CD1c-positive myeloid dendritic cell (primary cell): ENCODE measurements at regions not wholly inside any gene's neighbourhood (a gene's known extent, or its start where the extent isn't known, plus 50 kb on each side); places are given as distances from the start of the nearest gene placed in this dataset.

Experiments used
- DNase-seq: peaks from one replicate; pipeline ENCODE4 v3.0.0-alpha.2; 2016; ENCODE audit errors: extremely low spot score

DNA sequence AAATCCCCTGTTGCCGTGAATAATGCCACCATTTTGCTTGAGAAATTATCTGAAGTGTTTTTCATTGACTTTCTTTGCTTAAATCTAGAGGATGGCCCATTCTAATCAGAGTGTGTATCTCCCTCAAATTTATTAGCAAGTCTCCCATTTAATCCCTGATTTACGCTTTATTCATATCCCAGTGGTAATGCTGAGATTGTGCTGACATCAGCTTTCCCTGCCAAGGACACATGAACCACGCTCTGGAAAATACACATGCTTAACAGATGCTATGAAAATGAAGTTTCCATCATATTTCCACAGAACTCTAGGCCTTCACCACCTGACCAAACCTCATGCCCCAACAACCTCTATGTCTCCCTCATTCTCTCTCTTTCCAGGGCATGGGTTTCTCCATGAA lies 545.4 kb downstream of the TUSC7 start:
- DNase-seq = no peak

DNA sequence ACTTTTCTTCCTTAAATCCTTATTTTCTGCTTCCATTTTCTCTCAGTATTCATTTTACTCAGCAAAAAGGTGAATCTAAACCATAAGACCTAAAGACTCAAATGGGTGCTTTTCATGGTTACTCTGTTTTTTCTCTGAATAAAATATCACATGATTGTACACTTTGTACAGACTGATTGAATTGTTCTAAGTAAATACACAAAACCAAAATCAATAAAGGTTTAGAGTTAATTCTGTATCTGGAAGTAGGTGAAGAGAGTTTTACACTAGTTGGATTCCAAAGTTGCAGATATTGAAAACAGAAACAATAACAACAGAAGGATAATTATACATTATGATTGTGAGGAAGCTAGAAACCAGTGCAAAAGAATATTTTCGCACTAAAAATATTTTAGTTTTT lies 546.2 kb downstream of the TUSC7 start:
- DNase-seq = no peak

- DNase-seq = no peak
Measured at GRCh38 chr3:117261983-117262421, 552.4 kb downstream of the TUSC7 start.

DNA sequence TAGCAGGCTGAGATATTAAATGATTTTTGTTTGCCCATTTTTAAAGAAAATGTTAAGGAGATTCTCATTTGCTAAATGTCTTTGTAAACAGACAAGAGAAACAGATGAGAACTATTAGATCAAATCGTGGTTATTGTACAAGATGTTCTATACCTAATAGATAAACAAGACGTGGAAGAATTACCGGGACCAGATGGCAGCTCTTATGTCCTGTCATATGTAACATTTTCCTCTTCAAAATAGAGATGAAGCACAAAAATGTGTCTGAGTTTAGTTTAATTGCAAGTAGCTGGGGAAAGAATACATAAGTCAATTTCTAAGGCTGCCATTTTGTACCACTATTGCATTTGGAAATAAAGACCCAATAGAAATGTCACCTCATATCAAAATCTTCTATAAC lies 553.7 kb downstream of the TUSC7 start:
- no peak for DNase-seq

DNA sequence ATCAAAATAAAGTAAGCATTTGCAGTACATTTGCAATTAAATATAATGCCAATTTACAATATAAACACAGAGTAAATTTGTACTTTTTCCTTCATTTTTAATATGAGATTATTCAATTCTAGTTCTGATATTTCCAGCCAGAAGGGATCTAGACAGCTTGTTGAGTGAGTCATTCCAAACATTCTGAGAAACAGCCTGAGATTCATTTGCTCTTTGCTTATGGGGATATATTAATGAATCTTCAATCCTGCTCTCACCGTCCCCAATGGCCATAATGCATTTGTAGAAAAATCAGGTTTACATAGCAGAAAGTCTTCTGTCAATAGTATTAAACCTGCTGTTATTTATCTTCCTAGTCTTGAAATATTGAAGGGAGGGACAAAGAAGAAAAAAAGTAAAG lies 554.2 kb downstream of the TUSC7 start:
- no peak for DNase-seq

GRCh38 chr3:117264204-117264994 lies 554.8 kb downstream of the TUSC7 start:
- no peak for DNase-seq

DNA sequence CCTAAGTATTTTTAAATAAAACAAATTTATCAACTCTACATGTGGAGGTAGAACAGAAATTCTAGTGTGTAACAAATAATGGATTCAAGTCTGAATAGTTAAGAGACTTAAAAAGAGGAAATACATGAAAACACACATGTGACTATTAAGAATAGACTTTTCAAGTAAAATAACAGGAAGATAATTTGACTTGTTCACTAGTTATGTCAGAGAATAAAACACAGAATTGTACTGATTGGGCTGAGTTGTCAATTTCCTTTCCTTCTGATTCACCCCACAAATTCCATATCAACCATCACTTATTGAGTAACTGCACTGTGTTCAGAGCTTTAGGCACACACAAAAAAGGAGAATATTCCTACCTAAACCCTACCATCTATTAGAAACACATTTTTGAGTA lies 557.2 kb downstream of the TUSC7 start:
- DNase-seq = no peak

- no peak for DNase-seq
Measured at GRCh38 chr3:117268318-117268717, 558.7 kb downstream of the TUSC7 start.

DNA sequence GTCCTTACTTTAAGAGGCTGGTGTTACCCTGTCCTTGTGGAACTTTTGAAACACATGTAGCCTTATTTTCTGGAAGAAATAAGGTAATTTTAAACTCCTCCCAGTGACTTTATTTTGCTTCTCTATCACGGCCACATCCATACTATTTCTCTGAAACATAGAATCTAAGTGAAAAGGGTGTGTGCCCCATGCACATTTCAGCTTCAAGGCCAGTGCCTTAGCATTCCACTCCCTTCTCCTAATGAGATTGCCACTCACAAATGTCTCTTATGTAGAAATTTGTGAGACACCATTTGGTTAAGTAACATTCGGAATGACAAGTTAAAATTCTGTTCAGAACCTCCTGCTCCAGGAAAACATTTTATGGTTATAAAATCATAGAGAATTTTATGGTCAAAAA lies 562.7 kb downstream of the TUSC7 start:
- no peak for DNase-seq

- DNase-seq = no peak
Measured at GRCh38 chr3:117272876-117273523, 563.4 kb downstream of the TUSC7 start.

DNA sequence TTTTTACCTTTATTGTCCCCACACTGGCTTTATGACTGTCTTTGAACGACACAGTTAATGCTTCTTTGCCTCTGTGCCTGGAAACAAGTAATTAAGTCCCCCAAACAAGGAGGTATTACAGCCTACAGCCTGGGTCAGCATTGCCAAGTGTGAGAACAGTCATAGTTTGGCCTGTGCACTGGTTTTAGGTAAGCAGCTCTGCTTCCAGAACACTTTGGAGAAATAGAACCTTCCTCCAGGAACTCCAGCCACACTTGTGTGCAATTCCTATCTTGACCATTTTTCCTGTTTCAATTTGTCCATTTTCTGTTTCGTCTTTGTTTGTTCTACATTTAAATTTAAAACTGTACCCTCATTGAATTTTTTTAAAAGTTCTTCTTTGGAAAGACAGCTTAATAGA lies 568.2 kb downstream of the TUSC7 start:
- DNase-seq = no peak

- DNase-seq = no peak
Measured at GRCh38 chr3:117278424-117279190, 569.0 kb downstream of the TUSC7 start.

DNA sequence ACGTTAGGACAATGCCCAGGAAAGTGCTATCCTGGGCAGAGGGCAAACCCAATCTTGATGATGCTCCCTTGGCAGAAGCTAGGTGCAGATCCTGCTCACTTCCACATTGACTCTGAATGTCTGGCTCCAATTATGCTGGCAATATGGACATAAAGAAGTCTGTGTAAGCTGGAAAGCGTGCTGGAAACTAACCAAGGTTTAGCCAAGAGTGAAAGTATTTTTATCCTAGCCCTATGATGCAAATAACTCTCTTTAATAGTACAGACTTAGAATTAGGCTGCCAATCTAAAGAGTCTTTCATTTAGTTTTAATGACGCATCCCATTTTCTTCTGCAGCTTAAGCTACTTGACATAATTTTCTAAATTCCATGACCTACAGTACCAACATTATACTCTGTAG lies 571.8 kb downstream of the TUSC7 start:
- DNase-seq = no peak

GRCh38 chr3:117282566-117282965 lies 573.0 kb downstream of the TUSC7 start:
- DNase-seq = no peak

DNA sequence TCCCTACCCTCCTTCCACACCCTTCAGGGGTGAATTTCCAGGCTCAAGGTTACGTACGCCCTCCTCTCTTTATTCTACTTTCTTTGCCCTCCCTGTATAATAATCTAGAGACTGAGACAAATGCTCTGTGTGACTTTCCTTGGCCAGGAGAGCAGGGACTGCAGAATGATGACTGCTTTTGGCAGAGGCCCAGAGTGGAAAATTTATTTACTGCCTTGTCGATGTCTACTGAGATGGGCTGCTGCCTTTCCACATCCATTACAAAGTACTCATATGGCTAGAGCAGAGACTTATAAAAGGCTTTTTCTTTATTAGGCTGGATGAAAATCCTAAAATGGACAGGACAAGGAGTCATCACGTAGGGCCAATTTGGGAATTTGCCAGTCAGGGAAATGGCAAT lies 576.2 kb downstream of the TUSC7 start:
- no peak for DNase-seq

DNA sequence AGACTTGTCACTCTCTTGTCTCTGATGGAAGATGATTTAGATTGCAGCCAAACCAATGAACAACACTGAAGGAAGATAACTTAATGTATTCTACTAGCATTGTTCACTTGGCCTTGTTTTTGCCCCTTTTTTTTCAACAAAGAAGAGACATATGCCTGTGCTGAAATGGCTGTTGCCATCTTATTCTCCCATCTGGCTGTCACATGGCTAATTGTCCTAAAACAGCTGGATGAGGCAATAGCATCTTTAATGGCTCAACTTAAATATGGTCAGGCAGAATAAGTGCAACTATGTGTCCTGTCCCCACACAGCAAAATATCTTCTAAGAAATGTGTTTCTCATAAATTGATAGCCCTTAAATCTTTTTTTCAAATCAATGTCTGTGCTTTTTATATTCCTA lies 576.9 kb downstream of the TUSC7 start:
- no peak for DNase-seq

- no peak for DNase-seq
Measured at GRCh38 chr3:117287602-117288001, 578.0 kb downstream of the TUSC7 start.

GRCh38 chr3:117291476-117291875 lies 581.9 kb downstream of the TUSC7 start:
- no peak for DNase-seq

DNA sequence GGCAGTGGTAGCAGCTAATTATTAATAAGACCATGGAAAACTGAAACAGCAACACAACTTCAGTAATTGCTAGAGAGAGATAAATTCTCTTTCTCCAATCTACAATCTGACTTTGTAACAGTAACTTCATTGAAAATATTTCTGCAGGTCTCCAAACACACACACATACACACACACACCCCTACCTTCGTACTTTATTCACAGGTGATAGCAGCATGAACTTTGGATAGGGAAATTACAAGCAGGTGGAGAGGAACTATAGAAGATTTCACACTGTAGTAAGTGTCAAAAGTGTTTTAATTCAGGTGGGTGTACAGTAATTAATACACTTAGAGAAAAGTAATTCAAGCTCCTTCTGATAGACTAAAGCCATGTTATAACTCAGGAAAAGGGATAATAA lies 587.5 kb downstream of the TUSC7 start:
- DNase-seq = no peak

DNA sequence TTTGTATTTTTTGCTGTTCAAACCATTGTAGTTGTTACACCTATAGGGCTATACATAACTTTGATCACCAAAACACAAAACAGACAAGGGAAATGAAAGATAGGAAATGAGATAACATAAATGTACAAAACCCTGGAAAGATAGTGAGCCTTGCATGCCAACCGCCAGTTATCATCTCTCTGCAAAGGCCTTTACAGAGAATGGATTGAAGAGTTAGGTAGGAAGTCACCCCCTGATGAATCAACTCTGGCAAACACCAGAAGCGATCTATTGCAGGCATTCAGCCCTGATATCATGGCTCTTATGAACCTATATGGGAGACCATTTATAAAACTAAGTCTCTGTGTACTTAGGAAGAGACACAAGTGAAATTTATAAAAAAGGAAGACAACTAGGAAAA lies 588.0 kb downstream of the TUSC7 start:
- DNase-seq = no peak

GRCh38 chr3:117298273-117298672 lies 588.7 kb downstream of the TUSC7 start:
- no peak for DNase-seq

- no peak for DNase-seq
Measured at GRCh38 chr3:117302428-117302827, 592.8 kb downstream of the TUSC7 start.

DNA sequence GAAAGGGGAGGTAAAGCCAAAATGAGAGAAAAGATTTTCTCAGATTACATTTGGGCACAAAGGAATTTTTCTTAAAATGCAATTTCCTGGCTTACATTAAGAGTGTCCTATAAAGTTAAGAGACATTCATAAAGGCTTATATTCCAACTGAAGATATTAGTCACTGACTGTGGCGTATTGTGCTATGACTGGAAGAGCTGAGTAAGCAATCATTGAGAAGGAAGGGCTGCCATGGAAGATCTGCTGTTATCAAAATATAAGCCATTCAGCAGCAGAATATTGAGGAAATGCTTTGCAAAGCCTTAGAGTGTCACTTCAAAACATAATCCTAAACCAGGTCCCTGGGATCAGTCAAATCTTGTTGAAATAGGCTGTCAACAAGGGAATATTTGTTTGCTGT lies 593.9 kb downstream of the TUSC7 start:
- DNase-seq = no peak
